ENCODE measurements at regions not wholly inside any gene's neighbourhood (a gene's known extent, or its start where the extent isn't known, plus 50 kb on each side); places are given as distances from the start of the nearest gene placed in this dataset.
"Not testable (repeated sequence)": the region's sequence is repeated elsewhere in the genome, so short reads cannot be mapped to it uniquely, and the experiment has no call there.

DNA sequence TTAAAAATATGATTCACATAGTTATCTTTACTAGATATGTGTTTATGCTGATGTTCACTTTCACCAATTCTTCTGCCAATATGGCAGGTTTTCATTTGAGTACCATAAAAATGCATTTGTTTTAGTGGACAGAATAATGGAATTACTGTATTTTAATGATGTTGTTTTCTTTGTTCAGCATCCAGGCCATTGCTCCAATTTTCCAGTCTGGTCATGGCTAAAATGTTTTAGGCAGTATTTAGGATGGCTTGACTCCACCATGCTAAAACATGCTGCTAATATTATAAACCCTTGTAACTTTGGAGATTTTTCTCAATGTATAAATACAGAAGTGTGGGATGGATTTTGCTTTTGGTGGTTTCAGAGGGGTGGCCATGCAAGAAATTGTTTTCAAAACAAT is 273.0 kb upstream of the RPS23 start:
- no peak for DNase-seq (ENCODE audit: low read depth)

DNA sequence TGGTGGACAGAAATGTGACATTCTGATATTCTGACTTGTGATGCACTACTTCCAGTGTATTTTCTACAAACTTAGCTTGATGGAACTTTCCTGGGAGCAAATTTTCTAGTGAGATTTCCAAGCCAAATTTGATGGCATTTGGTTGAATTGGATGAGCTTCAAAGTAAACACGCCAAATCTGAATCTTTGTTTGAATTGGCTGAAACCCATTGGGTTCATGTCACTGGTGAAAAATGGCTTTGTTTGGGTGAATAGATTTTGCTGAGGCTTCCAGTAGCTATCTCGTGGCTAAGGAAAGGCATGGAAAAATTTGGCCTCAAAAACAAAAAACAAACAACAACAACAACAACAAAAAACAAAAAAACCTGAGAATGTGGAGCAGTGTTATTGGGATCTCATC is 271.1 kb upstream of the RPS23 start:
- no peak for DNase-seq (ENCODE audit: low read depth)

DNA sequence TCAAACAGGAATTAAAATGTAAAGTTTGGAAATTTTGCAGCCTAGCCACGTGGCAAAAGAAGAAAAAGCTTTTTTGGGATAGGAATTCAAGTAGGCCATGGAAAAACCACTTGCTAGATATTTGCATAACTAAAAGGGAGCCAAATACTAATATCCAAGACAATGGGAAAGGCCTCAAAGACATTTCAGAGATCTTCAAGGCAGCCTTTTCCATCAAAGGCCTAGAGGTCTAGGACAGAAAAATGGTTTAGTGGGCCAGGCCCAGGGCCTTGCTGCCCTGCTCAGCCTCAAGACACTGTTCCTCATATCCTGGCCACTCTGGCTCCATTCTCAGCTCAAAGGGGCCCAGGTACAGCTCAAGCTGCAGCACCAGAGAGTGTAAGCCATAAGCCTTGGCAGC is 265.9 kb upstream of the RPS23 start:
- no peak for DNase-seq (ENCODE audit: low read depth)

DNA sequence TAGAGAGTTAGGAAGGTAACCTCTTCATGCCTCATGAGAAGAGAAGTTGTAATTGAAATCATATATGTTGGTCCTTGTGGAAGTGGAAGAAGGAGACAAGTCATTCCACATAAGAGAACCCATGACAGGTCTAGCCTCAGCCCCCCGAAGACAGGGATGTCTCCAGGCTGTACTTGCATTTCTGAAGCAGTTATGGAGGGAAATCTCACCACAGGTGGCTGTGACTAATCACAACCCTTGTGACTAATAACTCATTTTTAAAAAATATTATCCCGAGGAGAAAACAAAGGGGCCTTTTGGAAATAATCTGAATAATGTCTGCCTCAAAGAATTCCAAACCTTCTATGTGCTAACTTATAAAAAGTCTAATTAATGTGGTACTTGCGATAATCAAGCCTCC is 262.1 kb upstream of the RPS23 start:
- DNase-seq (ENCODE audit: low read depth), result no peak

DNA sequence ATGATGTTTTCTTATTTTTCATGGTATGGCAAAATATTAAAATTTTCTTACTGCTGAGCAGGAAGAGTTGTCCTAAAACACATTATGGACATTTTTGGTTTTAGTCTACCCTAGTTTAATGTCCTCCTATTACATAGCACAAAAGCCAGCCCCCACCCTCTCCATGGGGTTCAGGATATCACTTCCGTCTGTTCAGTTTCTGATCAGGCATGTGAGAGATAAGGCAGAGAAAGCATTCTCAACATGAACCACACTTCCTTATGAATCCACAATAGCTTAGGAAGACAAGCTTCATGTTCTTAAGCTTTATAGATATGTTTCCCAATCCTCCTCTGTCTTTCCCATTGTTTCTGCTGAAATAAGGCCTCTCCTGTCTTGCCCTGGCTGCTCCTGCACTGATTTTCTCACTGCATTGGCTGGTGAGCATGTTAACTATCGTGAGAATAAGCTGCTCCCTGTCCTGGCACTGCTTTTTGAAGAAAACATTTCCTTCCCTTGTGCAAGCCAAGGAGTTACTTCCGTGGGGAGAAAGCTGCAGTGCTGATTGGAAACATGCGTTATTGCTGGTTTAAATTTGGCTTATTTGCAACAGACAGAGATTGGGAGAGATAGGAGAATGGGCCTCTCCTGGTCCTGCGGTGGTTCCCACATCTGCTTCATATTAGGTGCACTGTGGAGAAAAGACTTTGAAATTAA is 260.3 kb upstream of the RPS23 start:
- no peak for DNase-seq (ENCODE audit: low read depth)

DNA sequence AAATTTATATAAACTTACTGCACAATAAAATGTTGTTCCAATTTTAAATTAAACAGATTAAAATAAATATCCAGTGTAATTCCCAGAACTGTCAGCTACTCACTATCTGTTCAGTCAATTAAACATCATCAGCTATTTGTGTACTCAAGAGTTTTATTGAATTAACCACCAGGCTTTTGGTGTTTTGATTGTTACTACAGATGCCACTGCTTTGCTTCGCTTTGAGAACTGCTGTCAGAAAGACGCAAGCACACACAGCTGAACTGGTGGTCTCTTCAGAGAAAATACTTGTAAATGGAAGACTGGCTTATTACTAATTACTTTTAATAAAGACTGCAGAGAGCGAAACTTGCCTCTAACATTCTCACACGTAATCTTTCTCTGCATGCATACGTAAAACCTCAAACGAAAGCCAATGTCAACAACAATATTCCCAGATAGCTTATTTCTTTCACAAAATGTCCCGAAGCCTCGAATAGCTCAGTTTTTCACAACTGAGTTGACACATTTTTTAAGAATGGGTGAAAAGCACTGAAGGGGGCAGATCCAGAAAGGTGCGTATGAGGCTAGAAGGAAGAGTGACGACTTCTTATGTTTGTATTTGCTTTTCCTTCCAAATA is 259.6 kb upstream of the RPS23 start:
- DNase-seq (ENCODE audit: low read depth), result no peak

DNA sequence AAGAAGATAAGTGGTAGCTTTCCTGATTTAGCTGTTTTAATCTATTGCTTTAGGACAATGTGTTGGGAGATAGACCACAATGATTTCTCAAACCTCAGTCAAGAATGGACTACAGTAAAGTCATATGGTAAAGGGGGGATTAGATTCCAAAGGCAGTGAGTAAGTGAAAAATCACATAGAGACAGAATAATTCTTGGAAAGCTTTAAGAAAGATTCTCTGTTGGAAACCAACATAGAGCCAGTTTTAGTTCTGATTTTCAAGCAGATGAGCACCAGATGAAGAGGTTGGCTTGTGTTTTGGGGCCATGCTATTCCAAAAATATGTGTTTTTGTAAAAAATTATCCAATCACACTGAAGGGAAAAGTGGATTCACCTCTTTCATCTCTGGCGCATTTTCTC is 256.8 kb upstream of the RPS23 start:
- no peak for DNase-seq (ENCODE audit: low read depth)

DNA sequence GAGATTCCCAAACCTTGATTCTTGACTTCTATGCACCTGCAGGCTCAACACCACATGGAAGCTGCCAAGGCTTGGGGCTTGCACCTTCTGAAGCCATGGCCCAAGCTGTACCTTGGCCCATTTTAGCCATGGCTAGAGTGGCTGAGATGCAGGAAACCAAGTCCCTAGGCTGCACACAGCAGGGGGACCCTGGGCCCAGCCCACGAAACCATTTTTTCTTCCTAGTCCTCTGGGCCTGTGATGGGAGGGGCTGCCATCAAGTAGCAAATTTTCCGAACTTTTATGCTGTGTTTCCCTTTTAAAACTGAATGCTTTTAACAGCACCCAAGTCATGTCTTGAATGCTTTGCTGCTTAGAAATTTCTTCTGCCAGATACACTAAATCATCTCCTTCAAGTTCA is 253.9 kb upstream of the RPS23 start:
- not testable (repeated sequence) for DNase-seq (ENCODE audit: low read depth)

DNA sequence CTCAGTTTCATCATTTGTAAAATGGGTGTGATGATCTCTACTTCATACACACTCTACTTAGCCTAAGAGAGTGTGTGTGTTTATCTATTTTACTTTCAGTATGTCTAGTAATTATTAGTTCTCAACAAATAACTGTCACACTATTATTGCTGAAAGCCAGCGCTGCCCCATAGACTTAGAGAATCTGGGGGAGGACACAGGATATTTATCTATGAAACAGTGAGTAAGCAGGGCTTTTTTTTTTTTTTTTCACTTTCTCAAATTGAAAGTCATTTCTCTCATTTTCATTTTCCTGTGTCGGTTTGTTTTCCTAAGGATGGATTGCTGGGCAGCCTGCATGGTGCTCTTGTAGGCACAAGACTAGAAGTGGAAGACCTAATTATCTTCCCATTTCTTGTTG is 248.4 kb upstream of the RPS23 start:
- no peak for DNase-seq (ENCODE audit: low read depth)

DNA sequence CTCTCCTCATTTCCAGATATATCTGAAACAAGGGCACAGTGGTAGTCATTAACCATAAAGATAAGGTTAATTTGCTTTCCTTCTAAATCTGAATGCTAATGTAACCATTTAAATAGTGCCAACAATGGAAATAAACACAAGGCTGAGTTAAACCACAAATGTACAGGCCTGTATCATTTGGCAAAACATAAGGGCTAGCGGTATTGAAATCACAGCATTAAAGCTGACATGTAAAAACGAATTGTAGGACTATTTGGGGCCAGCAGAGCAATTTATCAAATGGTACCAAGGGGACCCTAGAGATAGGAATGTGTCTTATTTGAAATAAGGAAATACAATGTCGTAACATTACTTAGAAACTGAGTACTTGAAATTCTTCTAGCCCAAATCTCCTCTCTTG is 247.5 kb upstream of the RPS23 start:
- no peak for DNase-seq (ENCODE audit: low read depth)

DNA sequence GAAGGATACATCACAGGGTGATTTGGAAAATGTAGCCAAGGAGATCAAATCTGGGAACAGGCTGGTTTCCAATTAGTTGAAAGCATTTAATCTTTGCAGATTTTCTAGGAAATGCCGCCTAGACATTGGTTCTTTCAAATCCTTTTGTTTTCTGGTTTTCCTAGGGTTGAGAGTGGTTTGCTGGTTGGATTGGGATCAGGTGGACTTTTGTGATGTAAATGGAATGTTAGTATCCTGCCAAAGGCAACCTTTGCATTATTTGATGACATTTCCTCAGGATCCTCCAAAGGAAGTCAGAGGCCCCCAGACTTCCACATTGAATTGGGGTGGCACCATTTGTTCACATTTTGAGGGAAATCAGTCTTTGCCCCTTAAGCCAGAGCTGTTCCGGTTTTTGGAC is 245.5 kb upstream of the RPS23 start:
- no peak for DNase-seq (ENCODE audit: low read depth)

DNA sequence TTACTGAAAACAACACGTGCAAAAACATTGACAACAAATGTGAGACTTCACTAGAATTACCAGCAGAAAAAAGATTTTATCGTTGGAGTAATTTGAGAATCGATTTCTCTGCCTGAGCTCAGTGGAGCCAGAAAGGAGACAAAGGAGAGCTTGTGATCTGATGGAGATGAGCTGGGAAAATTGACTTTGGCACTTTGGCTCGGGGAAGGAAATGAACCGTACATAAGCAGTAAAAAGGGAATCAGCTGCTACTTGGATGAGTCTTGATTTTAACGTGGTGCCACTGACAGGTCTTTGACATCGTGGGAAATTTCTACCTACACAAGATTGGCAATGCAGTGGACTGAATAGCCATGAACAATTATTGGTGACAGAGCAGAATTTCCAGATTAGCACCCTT is 244.7 kb upstream of the RPS23 start:
- DNase-seq (ENCODE audit: low read depth), result no peak

DNA sequence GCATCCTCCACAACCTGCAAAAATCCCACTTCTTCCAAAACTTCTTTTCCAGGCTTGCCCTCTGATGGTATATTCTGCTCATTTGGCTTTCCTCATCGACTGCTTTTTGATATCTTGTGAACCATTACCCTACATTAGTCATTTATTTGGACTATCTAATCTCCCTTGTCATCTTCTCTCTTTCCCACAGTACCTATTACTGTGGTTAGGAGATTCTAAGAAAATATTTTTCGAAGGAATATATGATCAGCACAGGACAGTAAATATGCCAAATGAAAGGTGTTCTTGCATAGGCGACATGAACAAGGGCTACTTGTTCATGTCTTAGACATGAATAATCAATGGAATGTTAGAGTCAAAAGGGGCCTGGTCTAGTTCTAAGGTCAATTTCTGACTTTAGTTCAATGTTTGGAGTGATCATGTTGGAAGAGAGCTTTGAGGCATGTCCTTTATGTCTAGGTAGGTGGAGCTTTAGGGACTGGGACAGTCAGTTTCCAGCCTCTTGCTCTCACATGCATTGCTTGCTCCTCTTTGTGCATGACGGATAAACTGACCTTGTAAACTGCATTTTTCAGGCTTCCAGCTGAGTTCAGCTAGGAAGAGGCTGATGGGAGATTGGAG is 243.4 kb upstream of the RPS23 start:
- no peak for DNase-seq (ENCODE audit: low read depth)

DNA sequence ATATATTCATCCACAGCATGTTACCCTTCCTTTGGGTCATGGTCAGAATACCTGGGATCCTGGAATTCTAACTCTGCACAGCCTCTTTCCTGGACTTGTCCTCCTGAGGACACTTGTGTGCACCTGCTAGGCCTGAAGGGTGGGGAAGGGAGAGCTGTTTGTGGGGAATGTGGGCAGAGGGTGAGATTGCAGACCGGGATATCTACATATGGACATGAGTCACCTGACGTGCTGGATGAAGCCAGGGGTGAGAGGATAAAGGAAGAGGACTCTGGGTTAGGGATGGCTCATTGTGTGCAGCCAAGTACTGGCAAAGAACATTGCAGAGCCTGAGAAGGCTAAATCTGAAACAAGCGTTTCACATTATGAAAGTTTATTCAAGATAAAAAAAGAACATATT is 241.4 kb upstream of the RPS23 start:
- no peak for DNase-seq (ENCODE audit: low read depth)

DNA sequence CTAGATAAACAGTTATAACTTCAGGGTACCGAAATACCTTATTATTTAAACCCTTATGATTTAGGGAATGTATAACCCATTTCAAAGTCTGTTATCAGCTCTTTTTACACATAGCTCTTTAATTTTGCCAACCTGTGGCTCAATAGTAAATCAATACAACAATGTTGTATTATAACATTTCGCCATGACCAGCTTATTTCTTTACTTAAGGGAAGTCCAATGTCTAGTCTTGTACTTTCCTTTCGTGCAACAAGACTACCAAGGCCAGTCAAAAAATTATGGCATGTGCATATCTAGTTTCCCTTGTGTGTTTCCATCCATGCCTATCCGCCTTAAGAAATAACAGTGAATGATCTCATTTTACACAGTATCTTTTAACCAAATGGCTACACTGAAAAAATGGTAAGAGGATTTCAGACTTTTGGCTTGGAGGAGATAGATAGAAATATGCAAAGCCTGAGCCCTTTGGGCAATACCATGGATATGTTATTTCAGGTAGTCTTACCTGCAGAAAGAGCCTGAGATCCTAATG is 239.5 kb upstream of the RPS23 start:
- DNase-seq (ENCODE audit: low read depth), result no peak

DNA sequence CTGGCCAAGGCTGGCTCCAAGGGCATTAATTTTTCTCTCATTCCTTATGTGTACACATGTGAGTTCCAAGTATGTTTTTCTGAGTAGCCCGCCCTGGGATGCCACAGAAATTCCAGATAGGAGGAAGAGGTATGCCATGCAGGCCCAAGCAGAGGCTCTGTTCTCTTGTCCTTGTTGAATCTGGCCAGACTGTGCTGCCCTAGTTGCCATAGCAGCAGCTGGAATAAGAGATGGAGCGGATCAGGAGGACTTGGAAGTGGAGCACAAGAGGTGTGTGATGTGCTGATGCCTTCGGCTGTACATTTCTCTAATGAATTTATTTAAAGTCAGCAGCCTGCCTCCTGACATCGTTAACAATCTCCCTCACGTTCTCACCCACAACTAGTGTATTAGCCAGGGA is 235.6 kb upstream of the RPS23 start:
- DNase-seq (ENCODE audit: low read depth), result no peak

DNA sequence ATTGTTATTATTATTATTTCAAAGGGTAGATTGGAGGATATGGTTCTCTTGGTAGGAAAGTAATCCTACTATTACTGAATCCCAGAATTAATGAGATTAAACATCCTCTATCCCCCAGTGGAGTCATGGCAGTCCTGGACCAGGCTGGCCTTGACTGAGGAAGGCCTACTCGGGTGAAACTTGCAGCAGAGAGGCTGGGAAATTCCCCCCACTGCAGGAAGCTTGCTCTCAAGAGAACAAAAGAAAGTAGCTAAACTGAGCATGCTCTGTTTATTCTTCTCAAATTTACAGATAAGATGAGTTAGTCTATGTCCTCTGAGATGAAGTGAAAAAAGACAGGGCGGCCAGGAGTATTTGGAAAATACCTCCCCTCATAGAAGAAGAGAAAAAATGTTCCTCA is 233.9 kb upstream of the RPS23 start:
- DNase-seq (ENCODE audit: low read depth), result no peak

DNA sequence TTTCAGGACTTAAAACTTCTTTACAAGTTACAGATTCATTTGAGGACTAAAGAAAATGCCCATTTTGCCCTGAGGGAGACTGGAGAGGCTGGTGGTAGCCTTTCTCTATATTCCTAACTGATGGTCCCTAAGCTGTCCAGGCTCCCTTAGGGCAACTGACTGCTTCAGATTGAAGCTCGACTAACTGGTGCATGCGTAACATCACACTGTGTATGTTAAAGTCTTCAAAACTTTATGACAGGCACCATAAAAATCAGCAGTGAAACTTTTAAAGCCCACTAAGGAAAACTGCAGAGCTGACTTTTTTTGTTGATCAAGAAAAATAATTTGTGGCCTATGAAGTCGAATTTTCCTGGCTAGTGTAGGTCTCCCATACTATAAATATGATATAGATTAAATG is 233.0 kb upstream of the RPS23 start:
- DNase-seq (ENCODE audit: low read depth), result no peak

DNA sequence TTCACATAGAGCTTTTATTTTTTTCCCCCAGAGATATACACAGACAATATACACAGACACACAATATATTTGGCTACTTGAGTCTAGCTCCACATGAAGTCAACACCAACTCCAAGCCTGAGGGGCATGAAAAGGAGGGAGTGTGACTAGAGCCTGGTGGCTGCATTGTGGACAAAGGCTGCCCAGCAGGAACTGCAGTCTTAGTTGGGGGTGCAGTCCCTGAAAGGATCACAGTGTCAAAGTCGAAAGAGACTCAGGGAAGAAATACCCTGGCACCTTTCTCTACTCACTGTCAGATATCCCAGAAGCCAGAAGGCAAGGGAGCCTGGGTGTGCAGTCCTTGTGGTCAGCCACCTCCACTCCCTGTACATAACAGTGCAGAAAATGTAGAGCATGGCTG is 231.6 kb upstream of the RPS23 start:
- no peak for DNase-seq (ENCODE audit: low read depth)

DNA sequence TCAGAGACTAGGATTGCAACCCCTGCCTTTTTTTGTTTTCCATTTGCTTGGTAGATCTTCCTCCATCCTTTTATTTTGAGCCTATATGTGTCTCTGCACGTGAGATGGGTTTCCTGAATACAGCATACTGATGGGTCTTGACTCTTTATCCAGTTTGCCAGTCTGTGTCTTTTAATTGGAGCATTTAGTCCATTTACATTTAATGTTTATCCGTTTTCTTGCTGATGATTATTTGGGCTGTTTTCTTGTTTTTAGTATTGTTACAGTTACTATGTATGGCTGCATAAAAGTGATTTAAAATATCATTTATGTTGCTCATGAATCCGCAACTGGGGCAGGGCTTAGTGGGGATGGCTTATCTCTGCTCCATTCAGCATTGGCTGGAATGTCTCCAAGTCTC is 228.2 kb upstream of the RPS23 start:
- not testable (repeated sequence) for DNase-seq (ENCODE audit: low read depth)

DNA sequence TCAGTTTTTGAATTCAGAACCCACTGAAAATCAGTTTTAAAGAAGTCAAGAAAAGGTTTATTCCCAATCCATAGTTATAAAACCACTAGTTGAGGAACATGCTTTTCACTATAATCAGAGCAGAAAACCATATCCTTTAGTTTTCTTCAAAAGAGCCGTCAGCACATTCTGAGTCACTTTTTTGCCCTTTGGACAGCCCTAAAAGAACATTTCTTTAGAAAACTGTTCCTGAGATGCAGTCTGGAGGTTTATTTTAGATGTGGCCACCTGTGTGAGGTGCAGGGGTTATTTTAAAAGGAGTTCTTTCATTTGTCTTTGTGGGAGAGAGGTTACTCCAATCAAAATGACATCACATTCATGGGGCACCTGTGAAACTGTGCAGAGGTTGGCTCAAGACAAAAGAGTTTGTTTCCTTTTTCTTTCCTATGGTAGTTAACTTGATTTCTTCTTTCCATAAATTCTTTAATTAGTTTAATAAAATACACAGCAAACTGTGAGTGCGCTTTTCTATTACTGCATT is 221.6 kb upstream of the RPS23 start:
- no peak for DNase-seq (ENCODE audit: low read depth)

DNA sequence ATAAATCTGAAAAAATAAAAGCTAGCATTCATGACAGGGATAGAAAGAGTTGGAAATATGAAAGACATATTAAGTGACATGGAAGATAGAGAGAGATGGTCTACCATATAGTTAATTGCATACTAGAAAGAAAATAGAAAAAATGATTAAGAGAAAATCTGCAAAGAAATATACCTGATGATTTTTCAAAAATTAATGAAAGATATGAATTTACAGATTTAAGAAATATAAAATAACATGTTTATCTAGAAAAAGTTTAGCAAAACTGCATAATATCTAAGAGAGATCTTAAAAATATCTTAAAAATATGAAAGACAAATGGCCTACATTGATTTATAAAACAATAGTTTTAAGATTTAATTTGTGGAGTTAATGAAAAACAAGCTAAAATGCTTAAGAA is 219.1 kb upstream of the RPS23 start:
- no peak for DNase-seq (ENCODE audit: low read depth)

DNA sequence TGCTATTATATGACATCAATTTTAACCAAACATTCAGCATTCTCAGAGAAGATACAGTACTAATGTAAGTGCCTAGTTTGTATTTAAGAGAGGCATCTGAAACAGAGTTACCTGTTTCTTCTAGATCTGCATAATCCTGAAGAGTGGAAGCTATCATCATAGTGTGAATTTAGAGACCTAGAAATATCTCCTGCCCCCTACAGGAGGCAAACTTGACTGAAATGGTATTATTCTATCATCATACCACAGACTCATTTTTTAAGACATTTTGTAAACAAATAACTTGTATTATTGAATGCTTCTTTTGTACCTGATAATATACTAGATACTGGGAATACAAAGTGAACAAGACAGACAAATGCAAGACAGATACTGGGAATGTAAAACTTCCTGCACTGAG is 216.8 kb upstream of the RPS23 start:
- no peak for DNase-seq (ENCODE audit: low read depth)
